AG09319 (cell line): ENCODE measurements at regions not wholly inside any gene's neighbourhood (a gene's known extent, or its start where the extent isn't known, plus 50 kb on each side); places are given as distances from the start of the nearest gene placed in this dataset.

Experiments used
- DNase-seq: peaks from one replicate; pipeline ENCODE4 v3.0.0-alpha.2; 2010; ENCODE audit warnings: low read depth; ENCODE audit errors: extremely low read depth
- TF ChIP-seq, protein P1 (sequence below): IDR thresholded peaks from 2 replicates; pipeline ENCODE4 v1.5.1; 2011; ENCODE audit warnings: low read depth, mild to moderate bottlenecking, inconsistent platforms, low read length, moderate library complexity

GRCh38 chr6:113500221-113500620, 356.9 kb upstream of the MARCKS start:
- DNase-seq: no peak
- TF ChIP-seq, protein P1, sequence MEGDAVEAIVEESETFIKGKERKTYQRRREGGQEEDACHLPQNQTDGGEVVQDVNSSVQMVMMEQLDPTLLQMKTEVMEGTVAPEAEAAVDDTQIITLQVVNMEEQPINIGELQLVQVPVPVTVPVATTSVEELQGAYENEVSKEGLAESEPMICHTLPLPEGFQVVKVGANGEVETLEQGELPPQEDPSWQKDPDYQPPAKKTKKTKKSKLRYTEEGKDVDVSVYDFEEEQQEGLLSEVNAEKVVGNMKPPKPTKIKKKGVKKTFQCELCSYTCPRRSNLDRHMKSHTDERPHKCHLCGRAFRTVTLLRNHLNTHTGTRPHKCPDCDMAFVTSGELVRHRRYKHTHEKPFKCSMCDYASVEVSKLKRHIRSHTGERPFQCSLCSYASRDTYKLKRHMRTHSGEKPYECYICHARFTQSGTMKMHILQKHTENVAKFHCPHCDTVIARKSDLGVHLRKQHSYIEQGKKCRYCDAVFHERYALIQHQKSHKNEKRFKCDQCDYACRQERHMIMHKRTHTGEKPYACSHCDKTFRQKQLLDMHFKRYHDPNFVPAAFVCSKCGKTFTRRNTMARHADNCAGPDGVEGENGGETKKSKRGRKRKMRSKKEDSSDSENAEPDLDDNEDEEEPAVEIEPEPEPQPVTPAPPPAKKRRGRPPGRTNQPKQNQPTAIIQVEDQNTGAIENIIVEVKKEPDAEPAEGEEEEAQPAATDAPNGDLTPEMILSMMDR: no peak

DNA sequence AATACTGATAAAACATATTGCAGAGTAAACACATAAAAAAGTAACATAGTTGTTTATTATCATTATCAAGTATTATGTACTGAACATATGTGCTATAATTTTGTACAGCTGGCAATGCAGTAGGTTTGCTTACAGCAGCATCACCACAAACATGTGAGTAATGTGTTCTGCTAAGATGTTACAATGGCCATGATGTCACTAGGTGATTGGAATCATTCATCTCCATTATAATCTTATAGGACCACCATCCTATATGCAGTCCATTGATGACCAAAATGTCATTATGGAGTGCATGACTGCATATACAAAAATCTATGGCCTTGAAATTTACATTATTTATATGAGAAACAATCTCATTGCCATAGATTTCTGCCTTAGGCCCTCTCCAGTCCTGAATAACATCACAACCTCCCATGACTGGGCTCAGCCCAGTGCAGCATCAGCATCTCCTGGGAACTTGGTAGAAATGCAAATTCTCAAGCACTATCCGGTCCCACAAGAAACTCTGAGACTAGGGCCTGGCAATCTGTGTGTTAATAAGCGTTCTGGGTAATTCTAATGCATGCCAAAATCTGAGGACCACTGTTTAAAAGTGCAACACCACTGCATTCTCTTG, 352.0 kb upstream of the MARCKS start:
- TF ChIP-seq, protein P1: no peak
- no peak for DNase-seq

GRCh38 chr6:113508249-113508648, 348.9 kb upstream of the MARCKS start:
- DNase-seq: no peak
- TF ChIP-seq, protein P1: no peak

- TF ChIP-seq, protein P1: no peak
- no peak for DNase-seq
Observed at GRCh38 chr6:113511100-113511499, 346.0 kb upstream of the MARCKS start.

DNA sequence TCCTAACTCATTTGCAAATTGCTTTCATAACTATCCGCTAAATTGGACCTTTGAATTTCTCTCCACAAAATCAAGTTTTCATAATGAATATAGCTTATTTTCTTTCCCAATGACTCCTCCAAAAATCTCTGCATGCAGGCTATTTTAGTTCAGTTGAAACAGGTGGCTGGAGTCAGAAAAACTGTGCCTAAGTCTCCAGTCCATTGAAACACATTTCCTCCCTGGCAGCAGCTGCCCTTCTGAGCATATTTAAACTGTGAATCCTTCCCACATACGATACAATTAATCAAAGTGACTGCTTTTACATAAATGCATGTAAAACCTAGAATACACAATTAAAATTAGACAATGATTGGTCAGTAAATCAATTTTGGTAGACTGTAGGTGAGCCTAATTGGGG, 344.6 kb upstream of the MARCKS start:
- DNase-seq: no peak
- TF ChIP-seq, protein P1: no peak

- TF ChIP-seq, protein P1: no peak
- no peak for DNase-seq
Observed at GRCh38 chr6:113513086-113513485, 344.1 kb upstream of the MARCKS start.

- DNase-seq: no peak
- TF ChIP-seq, protein P1: no peak
Observed at GRCh38 chr6:113522376-113522775, 334.8 kb upstream of the MARCKS start.
